HG02610 (cell line): ENCODE measurements at regions not wholly inside any gene's neighbourhood (a gene's known extent, or its start where the extent isn't known, plus 50 kb on each side); places are given as distances from the start of the nearest gene placed in this dataset.

Experiments used
- ATAC-seq: cut with Tn5 transposase; IDR thresholded peaks from one replicate; pipeline ENCODE4 v1.9.1; 2021; ENCODE audit warnings: mild to moderate bottlenecking, moderate library complexity; ENCODE audit not compliant: unreplicated experiment

- ATAC-seq = no peak
Observed at GRCh38 chr13:88068975-88069374, 397.8 kb downstream of the SLITRK5 start.

DNA sequence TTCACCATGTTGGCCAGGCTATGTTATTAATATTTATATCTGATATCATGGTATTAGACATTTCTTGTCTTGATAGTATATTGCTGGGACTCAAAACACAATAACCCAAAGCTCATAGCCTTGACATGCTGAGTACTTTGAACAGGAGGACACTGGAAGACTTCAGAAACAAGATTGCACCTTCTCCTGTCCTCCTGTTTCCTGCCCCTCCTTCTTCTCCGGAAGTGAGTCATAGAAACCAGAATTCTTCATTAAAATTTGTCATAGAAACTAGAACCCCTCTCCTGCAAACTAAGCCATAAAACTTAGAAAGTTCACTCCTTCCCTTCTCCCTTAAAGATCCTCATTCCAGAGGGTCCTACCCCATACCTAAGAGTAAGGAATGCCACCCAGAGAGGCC, 400.2 kb downstream of the SLITRK5 start:
- ATAC-seq = no peak

GRCh38 chr13:88074794-88075510, 403.8 kb downstream of the SLITRK5 start:
- no peak for ATAC-seq

DNA sequence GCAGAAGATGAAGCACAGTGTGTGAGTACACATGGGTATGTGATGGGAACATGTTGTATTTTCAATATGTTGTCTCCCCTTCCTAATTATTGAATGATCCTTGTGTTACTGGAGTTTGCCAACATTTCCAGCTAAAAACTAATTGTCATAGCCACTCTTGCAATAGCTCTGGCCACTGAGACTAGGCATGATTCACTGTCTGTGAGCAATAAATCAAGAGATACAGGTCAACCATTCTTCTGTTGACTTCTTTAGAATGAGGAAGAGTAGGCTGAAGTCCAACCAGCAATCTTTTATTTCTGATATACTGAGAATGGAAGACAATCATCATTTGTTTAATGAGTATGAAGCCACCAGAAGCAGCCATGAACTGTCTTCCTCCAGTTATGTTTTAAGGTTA, 413.9 kb downstream of the SLITRK5 start:
- no peak for ATAC-seq

DNA sequence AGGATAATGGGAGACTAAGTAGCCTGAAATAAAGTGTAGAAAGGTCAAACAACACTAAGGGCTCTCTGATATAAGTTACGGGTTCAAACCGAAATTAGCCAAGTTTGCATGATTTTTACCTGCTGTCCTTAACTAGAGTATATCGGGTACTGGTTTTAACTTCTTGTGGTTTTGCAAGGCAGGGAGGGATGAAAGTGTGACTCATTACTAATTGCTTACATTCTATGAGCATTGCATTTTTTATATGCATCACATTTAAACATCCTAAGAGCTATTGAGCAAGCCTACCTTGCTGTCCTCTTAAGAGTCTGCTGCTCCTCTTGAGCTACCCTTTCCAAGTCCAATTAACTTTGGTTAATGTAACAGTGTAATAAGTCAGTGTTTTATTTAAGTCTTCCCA, 415.4 kb downstream of the SLITRK5 start:
- ATAC-seq = no peak

GRCh38 chr13:88097541-88097940, 426.4 kb downstream of the SLITRK5 start:
- peak; percentile 75 for ATAC-seq

- no peak for ATAC-seq
Observed at GRCh38 chr13:88103824-88104223, 432.7 kb downstream of the SLITRK5 start.

GRCh38 chr13:88104576-88104975, 433.4 kb downstream of the SLITRK5 start:
- no peak for ATAC-seq

- no peak for ATAC-seq
Observed at GRCh38 chr13:88107570-88107969, 436.4 kb downstream of the SLITRK5 start.

- no peak for ATAC-seq
Observed at GRCh38 chr13:88112526-88112925, 441.4 kb downstream of the SLITRK5 start.

DNA sequence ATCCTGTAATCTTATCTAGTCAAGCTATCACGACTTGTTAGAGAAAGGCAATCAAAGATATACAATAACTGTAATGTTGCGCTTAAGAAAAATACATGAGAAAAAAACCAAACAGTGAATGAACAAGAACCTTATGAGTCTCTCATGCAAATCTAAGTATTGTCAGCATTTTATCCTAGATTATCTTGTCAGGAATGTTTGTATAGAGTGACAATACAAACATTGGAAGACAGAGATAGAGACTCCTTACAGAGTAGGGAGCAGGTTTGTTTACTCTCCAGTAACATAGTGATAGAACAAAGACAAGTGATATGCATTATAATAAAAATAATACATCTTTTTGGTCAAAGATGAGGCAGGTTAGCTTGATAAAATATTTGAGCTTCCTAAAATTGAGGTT, 444.8 kb downstream of the SLITRK5 start:
- no peak for ATAC-seq

- no peak for ATAC-seq
Observed at GRCh38 chr13:88118952-88119351, 447.8 kb downstream of the SLITRK5 start.

- no peak for ATAC-seq
Observed at GRCh38 chr13:88124142-88124541, 453.0 kb downstream of the SLITRK5 start.

DNA sequence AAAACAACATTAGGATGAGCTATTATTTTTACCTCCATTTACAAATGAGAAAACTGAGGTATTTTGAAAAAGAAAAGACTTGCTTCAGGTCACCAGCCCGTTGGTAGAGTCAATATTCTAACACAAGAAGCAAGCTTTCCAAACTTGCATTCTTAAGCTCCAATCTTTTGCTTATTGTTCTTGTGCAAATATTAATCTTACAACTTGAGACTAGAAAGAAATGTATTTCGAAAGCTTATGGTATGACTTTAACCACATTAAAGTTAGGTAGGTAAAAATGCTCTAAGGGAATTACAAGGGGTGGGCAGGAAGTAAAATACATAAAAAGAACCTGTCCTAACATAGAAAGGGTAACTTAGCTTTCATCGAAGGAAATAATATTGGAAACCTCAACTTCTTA, 453.9 kb downstream of the SLITRK5 start:
- ATAC-seq = no peak

GRCh38 chr13:88136098-88136790, 465.1 kb downstream of the SLITRK5 start:
- ATAC-seq = no peak

- ATAC-seq = no peak
Observed at GRCh38 chr13:88142653-88143052, 471.5 kb downstream of the SLITRK5 start.

DNA sequence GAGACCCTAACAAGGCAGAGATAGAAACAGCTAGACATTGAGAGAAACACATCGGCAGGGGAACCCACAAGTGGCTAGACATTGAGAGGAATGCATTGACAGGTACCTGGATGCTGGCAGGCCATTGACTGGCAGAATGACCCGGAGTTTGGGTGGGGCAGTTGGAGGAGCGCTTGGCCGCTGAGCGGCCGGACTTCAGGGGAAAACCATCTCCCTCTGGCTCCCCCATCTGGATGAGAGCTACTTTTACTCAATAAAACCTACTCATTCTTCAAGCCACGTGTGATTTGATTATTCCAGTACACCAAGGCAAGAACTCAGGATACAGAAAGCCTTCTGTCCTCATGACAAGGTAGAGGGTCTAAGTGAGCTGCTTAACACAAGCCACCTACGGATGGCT, 473.4 kb downstream of the SLITRK5 start:
- ATAC-seq = no peak

DNA sequence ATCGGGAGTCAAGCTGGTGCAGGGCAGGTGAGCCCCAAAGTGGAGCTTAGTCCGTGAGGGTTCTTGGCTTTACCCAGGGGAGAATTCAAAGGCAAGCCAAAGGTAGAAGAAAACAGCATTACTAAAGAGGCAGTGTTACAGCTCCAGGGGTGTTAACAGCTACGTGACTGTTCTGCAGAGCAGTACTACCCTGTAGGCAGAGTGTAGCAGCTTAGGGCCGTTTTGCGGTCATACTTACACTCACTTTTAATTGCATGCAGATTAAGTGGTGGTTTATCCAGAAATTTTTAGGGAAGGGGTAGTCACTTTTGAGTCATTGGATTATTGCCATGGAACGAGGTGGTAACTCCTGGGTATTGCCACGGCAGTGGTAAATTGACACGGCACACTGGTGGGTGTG, 482.2 kb downstream of the SLITRK5 start:
- no peak for ATAC-seq

GRCh38 chr13:88154001-88154400, 482.8 kb downstream of the SLITRK5 start:
- ATAC-seq = no peak

- no peak for ATAC-seq
Observed at GRCh38 chr13:88162076-88162702, 491.0 kb downstream of the SLITRK5 start.

GRCh38 chr13:88176231-88176630, 505.1 kb downstream of the SLITRK5 start:
- ATAC-seq = no peak

- ATAC-seq = no peak
Observed at GRCh38 chr13:88183440-88183839, 512.3 kb downstream of the SLITRK5 start.
